ENCODE measurements at regions not wholly inside any gene's neighbourhood (a gene's known extent, or its start where the extent isn't known, plus 50 kb on each side); places are given as distances from the start of the nearest gene placed in this dataset.

- Histone ChIP-seq H3K36me3 (ENCODE audit: control insufficient read depth in 4 of 4, insufficient read depth in 4 of 4, low read length in 4 of 4) (no peaks in the 10 kb centered on the region), H3K27ac (ENCODE audit: low read depth in 1 of 2, low read length in 1 of 2) (peak overlapping the region in 1 of 2 donors; percentile 35), H3K9ac (ENCODE audit: insufficient read depth in 1 of 2, low read length in 2 of 2) (no peak overlapping the region), H3K27me3 (ENCODE audit: control insufficient read depth in 3 of 3, insufficient read depth in 3 of 3, low read length in 2 of 3) (no peaks in the 10 kb centered on the region), H3K9me3 (ENCODE audit: control insufficient read depth in 4 of 4, insufficient read depth in 3 of 4, low read length in 3 of 4) (peaks cover 0 to 4% (median 0%) of the 10 kb centered on the region in 4 donors), H3K4me1 (ENCODE audit: control insufficient read depth in 5 of 5, insufficient read depth in 5 of 5, low read length in 5 of 5) (peaks cover 0 to 27% (median 0%) of the 10 kb centered on the region in 5 donors), H3K4me3 (no peak overlapping the region)
- ATAC-seq (ENCODE audit: insufficient read depth, low FRiP score) (peak; percentile 72), DNase-seq (peak; percentile 89 to 99 (median 97))
- TF ChIP-seq CTCF (IDR thresholded peaks at IDR 0.05; ENCODE audit: control extremely low read depth, extremely low read depth), result no peak
- WGBS, 2 donors, result 48 to 55% methylated on average over 15 of the region's 15 CpGs
Observed at GRCh38 chr9:108002371-108002956, 512.9 kb upstream of the KLF4 start.

GRCh38 chr9:108001237-108001636 lies 511.7 kb upstream of the KLF4 start:
- Histone ChIP-seq H3K4me3 (no peak overlapping the region), H3K4me1 (ENCODE audit: control insufficient read depth in 5 of 5, insufficient read depth in 5 of 5, low read length in 5 of 5) (peaks cover 0 to 27% (median 0%) of the 10 kb centered on the region in 5 donors), H3K9ac (ENCODE audit: insufficient read depth in 1 of 2, low read length in 2 of 2) (no peak overlapping the region), H3K9me3 (ENCODE audit: control insufficient read depth in 4 of 4, insufficient read depth in 3 of 4, low read length in 3 of 4) (peaks cover 0 to 4% (median 0%) of the 10 kb centered on the region in 4 donors), H3K36me3 (ENCODE audit: control insufficient read depth in 4 of 4, insufficient read depth in 4 of 4, low read length in 4 of 4) (no peaks in the 10 kb centered on the region), H3K27me3 (ENCODE audit: control insufficient read depth in 3 of 3, insufficient read depth in 3 of 3, low read length in 2 of 3) (no peaks in the 10 kb centered on the region), H3K27ac (ENCODE audit: low read depth in 1 of 2, low read length in 1 of 2) (no peak overlapping the region)
- no peak for DNase-seq
- WGBS, 2 donors, result 76 to 85% methylated on average over 4 of the region's 4 CpGs
- no peak for TF ChIP-seq CTCF (IDR thresholded peaks at IDR 0.05; ENCODE audit: control extremely low read depth, extremely low read depth)
- ATAC-seq (ENCODE audit: insufficient read depth, low FRiP score), result no peak

- no peak overlapping the region for H3K27ac ChIP-seq (ENCODE audit: low read depth in 1 of 2, low read length in 1 of 2)
- WGBS, 2 donors, result 89 to 94% methylated on average over 2 of the region's 2 CpGs
- no peaks in the 10 kb centered on the region for H3K27me3 ChIP-seq (ENCODE audit: control insufficient read depth in 3 of 3, insufficient read depth in 3 of 3, low read length in 2 of 3)
- H3K4me1 ChIP-seq (ENCODE audit: control insufficient read depth in 5 of 5, insufficient read depth in 5 of 5, low read length in 5 of 5), result peaks cover 0 to 27% (median 0%) of the 10 kb centered on the region in 5 donors
- no peaks in the 10 kb centered on the region for H3K36me3 ChIP-seq (ENCODE audit: control insufficient read depth in 4 of 4, insufficient read depth in 4 of 4, low read length in 4 of 4)
- DNase-seq (no peak), ATAC-seq (ENCODE audit: insufficient read depth, low FRiP score) (no peak)
- TF ChIP-seq CTCF (IDR thresholded peaks at IDR 0.05; ENCODE audit: control extremely low read depth, extremely low read depth), result no peak
- H3K9me3 ChIP-seq (ENCODE audit: control insufficient read depth in 4 of 4, insufficient read depth in 3 of 4, low read length in 3 of 4), result peaks cover 0 to 4% (median 0%) of the 10 kb centered on the region in 4 donors
- H3K9ac ChIP-seq (ENCODE audit: insufficient read depth in 1 of 2, low read length in 2 of 2), result no peak overlapping the region
- H3K4me3 ChIP-seq, result no peak overlapping the region
Observed at GRCh38 chr9:107999890-108000289, 510.3 kb upstream of the KLF4 start.

GRCh38 chr9:107999011-107999410 lies 509.4 kb upstream of the KLF4 start:
- 44 to 54% methylated on average over 5 of the region's 5 CpGs for WGBS, 2 donors
- H3K27me3 ChIP-seq (ENCODE audit: control insufficient read depth in 3 of 3, insufficient read depth in 3 of 3, low read length in 2 of 3), result no peaks in the 10 kb centered on the region
- H3K4me1 ChIP-seq (ENCODE audit: control insufficient read depth in 5 of 5, insufficient read depth in 5 of 5, low read length in 5 of 5), result peaks cover 0 to 27% (median 0%) of the 10 kb centered on the region in 5 donors
- TF ChIP-seq CTCF (IDR thresholded peaks at IDR 0.05; ENCODE audit: control extremely low read depth, extremely low read depth), result no peak
- H3K36me3 ChIP-seq (ENCODE audit: control insufficient read depth in 4 of 4, insufficient read depth in 4 of 4, low read length in 4 of 4), result no peaks in the 10 kb centered on the region
- H3K9me3 ChIP-seq (ENCODE audit: control insufficient read depth in 4 of 4, insufficient read depth in 3 of 4, low read length in 3 of 4), result peaks cover 0 to 4% (median 0%) of the 10 kb centered on the region in 4 donors
- no peak overlapping the region for H3K9ac ChIP-seq (ENCODE audit: insufficient read depth in 1 of 2, low read length in 2 of 2)
- H3K4me3 ChIP-seq, result no peak overlapping the region
- no peak overlapping the region for H3K27ac ChIP-seq (ENCODE audit: low read depth in 1 of 2, low read length in 1 of 2)
- no peak for DNase-seq
- no peak for ATAC-seq (ENCODE audit: insufficient read depth, low FRiP score)
